ENCODE measurements at regions not wholly inside any gene's neighbourhood (a gene's known extent, or its start where the extent isn't known, plus 50 kb on each side); places are given as distances from the start of the nearest gene placed in this dataset.

DNA sequence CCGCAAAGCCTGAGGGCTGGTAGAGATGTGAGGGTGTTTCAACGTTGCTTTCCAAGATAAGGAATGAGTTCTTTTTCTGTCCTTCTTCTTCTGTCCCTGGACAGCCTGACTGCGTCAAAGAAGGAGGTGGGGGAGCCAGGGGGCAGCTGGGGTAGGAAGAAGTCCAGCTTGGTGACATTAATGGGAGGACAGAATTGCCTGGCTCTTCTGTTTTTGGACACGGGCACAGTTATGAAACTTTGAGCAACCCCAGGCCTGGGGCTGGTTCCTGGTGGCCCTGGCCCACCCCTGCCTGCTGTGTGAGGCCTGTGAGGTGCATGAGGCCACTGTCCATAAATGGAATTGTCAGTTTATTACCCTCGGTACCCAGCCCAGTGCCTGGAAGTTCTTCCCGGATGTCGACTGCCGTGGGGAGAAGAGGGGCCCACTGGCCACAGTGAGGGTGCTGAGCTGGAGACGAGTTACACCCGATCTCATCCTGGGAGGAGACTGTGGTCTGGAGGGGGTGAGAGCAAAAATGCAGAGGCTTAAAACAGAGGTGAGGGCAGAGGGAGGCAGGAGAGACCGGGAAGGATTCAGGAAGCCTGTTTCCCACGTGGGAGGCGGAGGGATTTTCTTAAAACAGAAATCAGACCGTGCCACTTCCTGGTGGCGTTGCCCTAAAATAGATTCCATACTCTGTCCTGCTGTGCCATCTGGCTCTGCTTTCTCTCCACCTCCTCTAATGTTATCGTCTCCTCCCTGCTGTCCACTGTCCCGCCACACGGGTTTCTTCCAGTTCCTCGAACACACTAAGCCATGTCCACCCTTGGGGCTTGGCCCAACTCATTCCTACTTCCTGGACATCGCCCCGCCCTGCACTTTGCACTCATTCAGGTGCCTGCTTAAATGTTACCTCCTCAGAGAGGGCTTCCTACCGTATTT, 59.7 kb upstream of the RASD2 start:
- no peak overlapping the region for H3K4me3 ChIP-seq (ENCODE audit: low read depth, low read length)
- DNase-seq (ENCODE audit: low read depth), result no peak
- TF ChIP-seq POLR2A (IDR thresholded peaks at IDR 0.05; ENCODE audit: extremely low read depth, insufficient read length) (no peak), MYC (IDR thresholded peaks at IDR 0.05; ENCODE audit: low read depth, low read length) (no peak)
- TF ChIP-seq, protein P1, sequence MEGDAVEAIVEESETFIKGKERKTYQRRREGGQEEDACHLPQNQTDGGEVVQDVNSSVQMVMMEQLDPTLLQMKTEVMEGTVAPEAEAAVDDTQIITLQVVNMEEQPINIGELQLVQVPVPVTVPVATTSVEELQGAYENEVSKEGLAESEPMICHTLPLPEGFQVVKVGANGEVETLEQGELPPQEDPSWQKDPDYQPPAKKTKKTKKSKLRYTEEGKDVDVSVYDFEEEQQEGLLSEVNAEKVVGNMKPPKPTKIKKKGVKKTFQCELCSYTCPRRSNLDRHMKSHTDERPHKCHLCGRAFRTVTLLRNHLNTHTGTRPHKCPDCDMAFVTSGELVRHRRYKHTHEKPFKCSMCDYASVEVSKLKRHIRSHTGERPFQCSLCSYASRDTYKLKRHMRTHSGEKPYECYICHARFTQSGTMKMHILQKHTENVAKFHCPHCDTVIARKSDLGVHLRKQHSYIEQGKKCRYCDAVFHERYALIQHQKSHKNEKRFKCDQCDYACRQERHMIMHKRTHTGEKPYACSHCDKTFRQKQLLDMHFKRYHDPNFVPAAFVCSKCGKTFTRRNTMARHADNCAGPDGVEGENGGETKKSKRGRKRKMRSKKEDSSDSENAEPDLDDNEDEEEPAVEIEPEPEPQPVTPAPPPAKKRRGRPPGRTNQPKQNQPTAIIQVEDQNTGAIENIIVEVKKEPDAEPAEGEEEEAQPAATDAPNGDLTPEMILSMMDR (IDR thresholded peaks at IDR 0.05; ENCODE audit: low read depth, low read length), result no peak
- TF ChIP-seq, protein P2, sequence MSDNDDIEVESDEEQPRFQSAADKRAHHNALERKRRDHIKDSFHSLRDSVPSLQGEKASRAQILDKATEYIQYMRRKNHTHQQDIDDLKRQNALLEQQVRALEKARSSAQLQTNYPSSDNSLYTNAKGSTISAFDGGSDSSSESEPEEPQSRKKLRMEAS (IDR thresholded peaks at IDR 0.05; ENCODE audit: low read depth, low read length), result no peak

DNA sequence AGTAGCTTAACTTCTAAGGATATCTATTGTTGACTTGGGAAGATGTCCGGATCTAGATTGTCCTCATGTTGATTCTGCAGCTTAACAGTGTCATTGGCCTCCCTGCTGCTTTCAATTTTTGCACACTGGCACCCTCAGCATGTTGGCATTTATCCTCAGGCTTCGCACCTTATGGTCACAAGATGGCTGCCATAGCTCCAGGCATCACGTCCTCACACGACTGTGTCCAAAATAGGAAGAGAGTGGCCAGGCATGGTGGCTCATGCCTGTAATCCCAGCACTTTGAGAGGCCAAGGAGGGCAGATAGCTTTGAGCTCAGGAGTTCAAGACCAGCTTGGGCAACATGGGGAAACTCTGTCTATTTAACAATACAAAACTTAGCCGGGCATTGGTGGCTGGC, 58.3 kb upstream of the RASD2 start:
- TF ChIP-seq, protein P1 (IDR thresholded peaks at IDR 0.05; ENCODE audit: low read depth, low read length), result no peak
- TF ChIP-seq MYC (IDR thresholded peaks at IDR 0.05; ENCODE audit: low read depth, low read length) (no peak), POLR2A (IDR thresholded peaks at IDR 0.05; ENCODE audit: extremely low read depth, insufficient read length) (no peak)
- TF ChIP-seq, protein P2 (IDR thresholded peaks at IDR 0.05; ENCODE audit: low read depth, low read length), result no peak
- no peak overlapping the region for H3K4me3 ChIP-seq (ENCODE audit: low read depth, low read length)

DNA sequence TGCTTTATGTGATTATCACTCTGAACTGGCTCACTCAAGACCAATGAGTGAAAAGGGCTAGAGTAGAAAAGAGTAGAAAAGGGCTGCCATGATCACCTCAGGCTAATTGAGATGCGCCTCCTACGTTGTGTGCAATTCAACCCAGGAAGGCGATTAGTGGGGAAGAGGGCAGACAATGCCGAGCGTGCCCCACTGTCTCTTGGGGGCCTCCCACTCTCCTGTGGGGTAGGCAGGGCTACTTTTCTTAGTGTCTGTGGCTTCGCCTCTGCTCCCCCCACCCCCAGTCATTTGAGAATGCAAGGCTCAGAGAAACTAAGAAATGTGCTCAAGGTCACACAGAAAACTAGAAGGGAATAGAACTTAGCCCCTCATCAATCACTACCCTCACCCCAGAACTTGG, 57.7 kb upstream of the RASD2 start:
- no peak overlapping the region for H3K4me3 ChIP-seq (ENCODE audit: low read depth, low read length)
- DNase-seq (ENCODE audit: low read depth), result no peak
- TF ChIP-seq, protein P2 (IDR thresholded peaks at IDR 0.05; ENCODE audit: low read depth, low read length), result no peak
- TF ChIP-seq, protein P1 (IDR thresholded peaks at IDR 0.05; ENCODE audit: low read depth, low read length), result no peak
- no peak for TF ChIP-seq POLR2A (IDR thresholded peaks at IDR 0.05; ENCODE audit: extremely low read depth, insufficient read length)
- TF ChIP-seq MYC (IDR thresholded peaks at IDR 0.05; ENCODE audit: low read depth, low read length), result no peak

More for the DNA sequence above, 58.3 kb upstream of the RASD2 start:
- no peak for DNase-seq (ENCODE audit: low read depth)

DNA sequence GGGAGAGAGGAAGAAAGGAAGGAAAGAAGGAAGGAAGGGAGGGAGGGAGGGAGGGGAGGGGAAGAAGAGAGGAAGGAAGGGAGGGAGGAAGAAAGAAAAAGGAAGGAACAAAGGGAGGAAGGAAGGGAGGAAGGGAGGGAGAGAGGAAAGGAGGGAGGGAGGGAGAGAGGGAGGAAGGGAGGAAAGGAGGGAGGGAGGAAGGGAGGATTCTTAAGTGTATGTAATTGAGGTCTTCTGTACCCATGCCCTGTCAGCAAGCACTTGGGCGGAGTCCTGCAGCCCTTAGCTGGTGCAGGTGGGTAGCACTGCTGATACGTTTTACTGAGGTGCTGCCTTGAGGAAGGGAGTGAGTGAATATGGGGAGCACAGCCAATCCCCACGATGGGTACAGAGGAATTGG, 56.9 kb upstream of the RASD2 start:
- no peak for DNase-seq (ENCODE audit: low read depth)

DNA sequence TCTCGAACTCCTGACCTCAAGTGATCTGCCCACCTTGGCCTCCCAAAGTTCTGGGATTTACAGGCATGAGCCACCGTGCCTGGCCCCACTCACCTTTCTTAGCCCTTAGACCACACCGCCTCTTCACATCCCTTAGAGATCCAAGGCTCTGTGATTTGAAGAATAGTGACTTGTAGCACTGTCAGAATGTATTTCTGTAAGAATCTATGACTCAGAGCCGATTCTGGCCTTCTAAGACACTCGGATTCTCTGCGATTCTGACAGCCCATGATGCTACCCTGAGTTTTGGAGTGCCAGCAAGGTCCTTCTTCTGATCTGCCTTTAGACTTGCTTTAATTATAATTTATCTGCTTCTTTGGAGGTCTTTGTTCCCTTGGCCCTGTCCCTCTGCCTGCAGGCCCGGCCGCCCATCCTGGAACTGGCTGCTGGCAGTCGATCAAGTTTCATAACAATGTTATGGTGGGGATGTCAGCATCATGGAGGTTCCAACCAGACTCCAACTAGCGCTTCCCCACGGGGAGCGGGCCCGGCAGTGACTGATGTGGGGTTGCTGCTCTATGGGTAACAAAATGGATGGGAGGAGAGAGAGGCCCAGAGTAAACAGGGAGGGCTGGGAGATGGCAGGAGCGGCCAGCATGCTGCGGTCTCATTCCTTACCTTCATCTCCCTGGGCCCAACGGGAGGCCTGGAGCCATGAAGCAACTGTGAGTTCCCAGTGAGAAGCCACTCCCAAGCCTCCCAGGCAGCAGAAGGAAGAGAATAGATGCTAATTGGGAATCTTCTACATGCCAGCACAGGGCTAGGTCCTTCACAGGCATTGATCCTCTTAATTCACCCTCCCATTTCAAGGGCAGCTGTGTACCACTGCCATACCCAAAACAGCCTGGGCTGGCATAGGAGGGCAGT, 55.7 kb upstream of the RASD2 start:
- DNase-seq (ENCODE audit: low read depth), result no peak
- TF ChIP-seq POLR2A (IDR thresholded peaks at IDR 0.05; ENCODE audit: extremely low read depth, insufficient read length) (no peak), MYC (IDR thresholded peaks at IDR 0.05; ENCODE audit: low read depth, low read length) (no peak)
- TF ChIP-seq, protein P1 (IDR thresholded peaks at IDR 0.05; ENCODE audit: low read depth, low read length), result no peak
- TF ChIP-seq, protein P2 (IDR thresholded peaks at IDR 0.05; ENCODE audit: low read depth, low read length), result no peak
- H3K4me3 ChIP-seq (ENCODE audit: low read depth, low read length), result no peak overlapping the region

More for the DNA sequence above, 56.9 kb upstream of the RASD2 start:
- TF ChIP-seq POLR2A (IDR thresholded peaks at IDR 0.05; ENCODE audit: extremely low read depth, insufficient read length), result no peak
- no peak for TF ChIP-seq MYC (IDR thresholded peaks at IDR 0.05; ENCODE audit: low read depth, low read length)
- TF ChIP-seq, protein P1 (IDR thresholded peaks at IDR 0.05; ENCODE audit: low read depth, low read length), result no peak
- TF ChIP-seq, protein P2 (IDR thresholded peaks at IDR 0.05; ENCODE audit: low read depth, low read length), result no peak
- H3K4me3 ChIP-seq (ENCODE audit: low read depth, low read length), result no peak overlapping the region
